ENCODE measurements at regions not wholly inside any gene's neighbourhood (a gene's known extent, or its start where the extent isn't known, plus 50 kb on each side); places are given as distances from the start of the nearest gene placed in this dataset.

Small RNA genes lying in the stretch of these regions (small RNA-seq; reads per million reads assigned to genes)
- 0 reads per million in 3 experiments for gene AL512324.1 (ENCODE audit: insufficient read length in 3 of 3, low read depth in 3 of 3, low replicate concordance in 1 of 3)
- gene MIR3156-1 (ENCODE audit: insufficient read length in 3 of 3, low read depth in 3 of 3, low replicate concordance in 1 of 3): 0 reads per million in 3 experiments
- 0 reads per million in 3 experiments for gene RNU6-1207P (ENCODE audit: insufficient read length in 3 of 3, low read depth in 3 of 3, low replicate concordance in 1 of 3)

All from keratinocyte (primary cell).